TTC549 (cell line): ENCODE measurements at regions not wholly inside any gene's neighbourhood (a gene's known extent, or its start where the extent isn't known, plus 50 kb on each side); places are given as distances from the start of the nearest gene placed in this dataset.

ENCODE experiments used
- FAIRE-seq: peaks from 2 replicates; lab custom pipeline; 2012; peaks lifted over from hg19 to GRCh38; lab: Jason Lieb, UNC

DNA sequence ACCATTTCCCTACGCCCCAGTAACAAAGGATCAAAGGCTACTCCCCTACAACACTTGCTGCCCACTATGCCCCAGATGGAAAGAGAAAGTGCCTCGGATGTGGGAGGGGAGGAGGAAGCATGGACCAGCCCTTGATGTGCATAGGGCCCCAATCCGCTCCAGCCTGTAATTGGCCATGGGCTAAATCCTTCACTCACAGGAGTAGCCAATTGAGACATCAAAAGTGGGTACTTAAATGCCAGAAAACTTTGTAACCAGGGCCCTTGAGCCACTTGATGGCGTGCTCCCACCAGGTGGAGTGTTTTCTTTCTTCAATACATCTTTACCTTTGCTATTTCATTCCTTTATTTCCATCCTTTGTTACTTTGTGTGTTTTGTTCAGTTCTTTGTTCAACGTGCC, 500.5 kb upstream of the LRRN3 start:
- FAIRE-seq = no peak

DNA sequence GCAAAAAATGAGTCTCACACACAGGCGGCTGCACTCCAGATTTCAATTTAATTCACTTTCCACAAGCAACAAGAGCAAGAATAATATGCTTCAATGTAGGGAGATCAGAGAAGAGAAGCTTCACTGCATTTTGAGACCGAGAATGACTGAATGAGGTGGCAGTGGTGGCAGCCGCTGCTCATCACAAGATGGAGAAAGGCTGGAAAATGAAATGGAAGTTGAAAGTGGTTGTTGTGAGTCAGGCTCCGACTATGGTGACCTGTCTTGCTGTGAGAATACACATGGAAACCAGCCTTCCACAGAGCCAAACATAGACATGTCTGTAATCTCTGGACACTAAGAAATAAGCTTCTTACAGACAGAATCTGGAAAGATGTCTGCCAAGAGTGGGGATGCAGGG, 499.6 kb upstream of the LRRN3 start:
- no peak for FAIRE-seq

DNA sequence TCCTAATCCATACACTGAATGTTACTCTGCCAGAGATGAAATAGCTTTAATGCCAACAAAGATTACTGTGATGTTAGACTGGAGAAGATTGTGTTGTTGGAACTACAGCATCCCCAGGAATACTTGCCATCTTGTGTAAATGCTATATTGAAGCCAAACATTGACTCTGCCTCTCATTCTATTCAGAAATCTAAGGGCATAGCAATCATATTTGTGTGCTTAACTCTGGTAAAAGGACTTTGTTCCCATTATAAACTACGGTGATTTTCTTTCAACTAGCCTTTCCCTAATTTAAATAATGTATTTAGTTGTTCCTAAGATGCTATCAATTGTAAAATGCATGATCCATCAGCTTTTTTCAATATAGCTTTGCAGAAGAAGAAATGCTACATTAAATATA, 498.4 kb upstream of the LRRN3 start:
- no peak for FAIRE-seq

DNA sequence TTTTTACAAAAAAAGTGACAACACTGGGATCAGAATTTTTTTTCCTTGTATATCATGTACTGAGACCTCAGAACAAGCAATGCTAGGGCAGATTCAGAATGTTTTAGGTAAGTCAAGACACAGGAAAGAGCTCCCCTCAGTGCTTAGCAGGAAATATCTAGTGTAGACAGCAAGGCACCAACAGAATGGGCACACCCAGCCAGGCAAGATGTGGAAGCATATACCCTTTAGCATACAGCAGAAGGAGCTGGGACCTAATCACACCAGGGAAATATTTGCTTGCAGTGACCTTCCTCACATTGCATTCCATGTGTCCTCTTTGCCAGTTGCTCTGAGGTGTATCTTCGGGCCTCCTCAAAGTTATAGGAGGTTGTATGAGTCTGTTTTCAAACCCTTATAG, 497.6 kb upstream of the LRRN3 start:
- no peak for FAIRE-seq

DNA sequence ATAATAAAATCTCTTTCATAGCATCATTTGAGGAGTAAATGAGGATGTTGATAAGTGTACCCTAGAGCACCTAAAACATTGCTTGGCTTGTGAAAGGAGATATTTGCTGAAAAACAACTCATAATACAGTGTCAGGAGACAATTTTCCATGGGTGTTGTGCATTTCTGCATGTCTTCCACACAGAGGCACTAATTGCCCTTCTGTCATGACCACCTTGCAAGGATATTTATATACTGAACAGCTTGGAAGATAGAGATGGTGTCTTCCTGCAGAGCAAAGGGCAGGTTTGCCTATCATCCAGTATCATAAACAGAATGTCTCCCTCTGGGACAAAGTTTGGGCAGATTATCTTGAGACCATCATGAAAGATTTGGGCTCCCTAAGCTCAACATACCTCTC, 495.2 kb upstream of the LRRN3 start:
- FAIRE-seq = no peak

DNA sequence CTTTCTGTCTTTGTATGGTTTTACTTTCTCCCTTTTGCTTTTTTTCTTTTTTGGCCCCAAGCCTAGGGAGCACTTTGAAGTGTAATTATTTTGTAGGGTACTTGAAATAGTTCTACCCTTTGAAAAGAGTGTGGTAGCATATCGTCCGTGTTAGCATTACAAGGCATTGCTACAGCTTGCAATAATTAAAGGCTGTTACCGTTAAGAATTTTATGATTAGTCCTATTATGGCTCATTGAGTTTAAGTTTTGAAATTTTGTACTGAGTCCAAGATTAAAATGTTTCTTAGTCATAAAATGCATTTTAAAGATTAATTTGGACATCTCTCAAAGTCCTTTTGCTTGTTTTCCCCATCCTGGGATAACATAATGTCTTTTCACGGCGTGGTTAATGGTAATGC, 490.0 kb upstream of the LRRN3 start:
- no peak for FAIRE-seq

DNA sequence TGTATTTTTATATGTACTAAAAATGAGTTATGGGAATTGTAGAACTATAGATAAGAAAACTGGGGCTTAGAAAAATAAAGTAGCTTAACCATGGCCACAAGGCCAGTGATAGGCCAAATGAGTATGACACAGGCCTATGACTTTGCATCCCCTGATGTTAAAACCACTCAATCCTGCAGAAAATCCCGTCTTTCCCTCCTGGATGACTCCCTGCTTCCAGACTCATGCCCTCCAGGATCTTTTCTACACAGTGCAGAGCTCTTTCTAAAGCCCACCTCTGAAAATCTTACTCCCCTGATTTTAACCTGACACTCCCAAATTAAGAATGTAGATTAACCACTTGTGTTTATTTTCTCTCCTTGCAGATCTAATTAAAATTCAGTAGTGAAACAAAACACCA, 489.2 kb upstream of the LRRN3 start:
- no peak for FAIRE-seq

DNA sequence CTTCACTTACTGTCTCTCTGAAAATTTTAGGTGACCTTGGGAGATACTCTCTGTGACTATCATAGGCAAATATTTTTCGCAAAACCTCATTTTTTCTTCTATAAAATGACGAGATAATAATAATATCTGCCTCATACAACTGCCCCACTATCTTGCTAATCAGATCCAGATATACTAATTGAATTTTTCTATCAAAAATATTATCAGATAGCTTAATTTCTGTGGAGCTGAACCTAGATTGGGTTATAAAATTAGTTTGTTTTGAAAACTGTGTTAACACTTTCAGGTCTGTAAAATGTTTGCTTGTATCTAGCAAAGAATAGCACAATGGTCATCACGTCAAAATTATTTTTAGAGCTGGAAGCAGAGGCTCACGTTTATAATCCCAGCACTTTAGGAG, 486.7 kb upstream of the LRRN3 start:
- no peak for FAIRE-seq

DNA sequence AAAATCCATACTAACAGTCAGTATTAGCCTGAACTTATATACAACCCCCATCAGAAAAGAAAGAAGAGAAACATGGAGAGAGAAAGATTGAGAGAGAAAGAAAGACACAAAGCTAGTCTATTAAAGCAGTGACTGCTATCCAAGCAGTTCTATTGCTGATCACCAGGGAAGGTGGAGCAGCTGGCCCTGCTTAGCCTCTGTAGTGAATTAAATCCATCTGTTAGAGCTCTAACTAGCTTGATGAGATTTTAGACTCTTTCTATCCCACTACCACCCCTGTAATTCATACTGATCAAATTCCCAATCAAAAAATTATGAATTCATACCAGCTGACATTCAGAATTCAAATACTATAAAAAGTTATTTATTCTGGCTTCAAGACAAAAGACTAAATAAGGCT, 486.0 kb upstream of the LRRN3 start:
- no peak for FAIRE-seq

DNA sequence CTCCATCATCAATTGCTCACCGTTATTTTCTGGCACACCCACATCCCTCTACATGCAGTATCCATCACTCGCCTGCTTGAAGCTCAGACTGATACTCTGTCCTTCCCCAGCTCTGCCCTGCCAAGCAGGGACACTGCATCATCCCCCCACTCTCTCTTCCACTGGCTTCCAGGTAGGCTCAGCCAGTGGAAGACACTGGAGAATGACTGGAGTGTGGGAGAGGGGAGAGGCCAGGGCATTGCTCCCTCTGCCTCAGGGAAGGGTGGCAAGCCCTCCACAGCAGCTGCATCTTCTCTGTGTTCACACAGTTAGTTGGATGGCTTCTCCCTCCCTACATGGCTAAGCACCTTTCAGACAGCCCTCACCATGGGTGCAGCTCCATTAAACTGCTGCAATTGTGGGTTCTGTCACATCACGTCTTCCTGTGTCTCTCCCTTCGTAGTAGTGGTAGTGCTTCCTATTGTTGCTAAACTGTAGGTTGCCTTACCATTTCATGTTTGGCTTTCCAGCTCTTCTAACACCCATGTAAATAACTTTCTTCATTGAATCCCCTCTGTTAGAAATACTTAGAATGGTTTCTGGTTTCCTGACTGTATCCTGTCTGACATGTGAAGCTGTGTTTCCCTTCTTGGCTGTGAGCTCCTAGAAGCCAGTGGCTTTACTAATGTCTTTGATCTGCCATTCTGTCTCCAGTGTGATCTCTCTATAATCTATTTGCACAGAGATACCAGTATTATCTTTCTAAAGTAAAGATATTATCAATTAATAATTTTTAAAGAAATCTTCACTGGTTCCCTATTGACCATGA, 483.7 kb upstream of the LRRN3 start:
- no peak for FAIRE-seq

DNA sequence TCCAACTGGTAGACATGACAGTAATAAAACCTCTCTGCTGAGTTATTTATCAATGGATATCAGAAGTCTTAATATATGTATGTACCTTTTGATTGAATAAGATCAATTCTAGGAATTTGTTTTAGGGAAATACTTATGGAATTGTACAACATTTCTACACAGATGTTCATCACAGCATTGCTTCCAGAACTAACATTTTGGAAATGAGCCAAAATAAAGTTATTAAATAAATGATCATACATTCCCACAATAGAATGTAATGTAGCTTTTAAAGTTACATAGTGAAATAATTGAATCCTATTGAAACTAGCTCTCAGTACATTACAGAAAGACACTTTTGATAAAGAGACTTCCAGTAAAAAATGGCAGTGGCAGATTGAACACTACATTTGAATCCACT, 481.6 kb upstream of the LRRN3 start:
- no peak for FAIRE-seq

DNA sequence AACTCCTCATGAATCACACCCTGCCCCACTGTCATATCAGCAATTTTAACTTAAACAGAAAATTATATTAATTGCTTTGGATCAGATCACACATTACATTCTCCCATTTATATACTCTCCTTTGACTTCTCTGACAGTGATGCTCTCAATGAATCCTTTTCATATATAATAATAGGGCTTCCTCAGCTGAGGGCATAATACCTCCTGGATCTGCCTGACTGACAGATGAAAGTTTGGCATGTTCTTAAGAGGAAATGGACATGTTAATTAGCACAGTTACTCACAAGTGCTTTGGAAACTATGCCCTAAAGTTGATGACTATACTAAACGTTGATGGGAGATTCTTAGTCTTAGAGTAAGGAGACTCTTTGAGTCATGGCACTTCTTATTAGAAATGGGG, 478.2 kb upstream of the LRRN3 start:
- no peak for FAIRE-seq
